ENCODE measurements at regions not wholly inside any gene's neighbourhood (a gene's known extent, or its start where the extent isn't known, plus 50 kb on each side); places are given as distances from the start of the nearest gene placed in this dataset.

GRCh38 chr6:155980768-155981079 lies 525.1 kb upstream of the NOX3 start:
- H3K4me3 Mint-ChIP-seq = no peak overlapping the region
- no peaks in the 10 kb centered on the region for H3K4me1 Mint-ChIP-seq
- H3K27ac Mint-ChIP-seq = no peak overlapping the region
- H3K9me3 Mint-ChIP-seq (ENCODE audit: low read depth) = peaks cover 2% of the 10 kb centered on the region
- ATAC-seq (no peak), DNase-seq (no peak)
- CTCF ChIA-PET = no interaction called here
- H3K36me3 Mint-ChIP-seq = no peaks in the 10 kb centered on the region
- H3K27me3 Mint-ChIP-seq = no peaks in the 10 kb centered on the region

DNA sequence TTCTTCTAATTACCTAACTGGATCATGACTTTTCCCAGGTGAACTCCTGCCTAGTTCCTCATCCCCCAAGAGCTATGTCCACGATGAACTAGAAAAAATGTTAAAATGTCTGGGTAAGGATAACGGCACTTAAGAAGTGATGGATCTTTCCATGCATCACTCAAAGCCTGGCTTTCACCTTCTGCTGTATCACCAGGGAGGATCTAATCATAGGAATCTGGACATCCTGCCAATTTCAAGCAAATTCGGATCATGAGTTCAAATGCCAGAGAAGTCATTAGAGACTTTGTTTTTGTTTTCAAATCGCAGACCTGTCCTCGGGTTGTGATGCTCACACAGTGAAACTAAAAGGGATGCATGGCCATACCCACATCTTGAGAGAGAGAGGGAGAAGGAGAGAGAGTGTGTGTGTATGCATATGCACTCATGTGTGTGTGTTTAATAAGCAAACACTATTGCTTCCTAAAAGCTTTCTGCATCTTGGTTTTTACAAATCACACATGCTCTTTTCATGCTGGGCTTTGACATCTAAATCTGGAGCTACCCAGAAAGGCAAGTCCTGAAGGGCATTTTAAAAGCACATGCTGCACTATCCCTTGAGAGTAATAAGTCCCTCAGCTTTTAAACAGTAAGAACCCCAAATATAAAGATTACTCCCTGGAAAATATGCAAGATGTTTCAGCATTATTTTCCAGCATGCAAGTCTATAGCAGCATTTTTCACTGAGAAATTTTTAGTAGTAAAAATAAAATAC lies 524.6 kb upstream of the NOX3 start:
- H3K27me3 Mint-ChIP-seq = no peaks in the 10 kb centered on the region
- ATAC-seq = no peak
- peaks cover 2% of the 10 kb centered on the region for H3K9me3 Mint-ChIP-seq (ENCODE audit: low read depth)
- no peaks in the 10 kb centered on the region for H3K36me3 Mint-ChIP-seq
- H3K27ac Mint-ChIP-seq = no peak overlapping the region
- no peak overlapping the region for H3K4me3 Mint-ChIP-seq
- CTCF ChIA-PET = no interaction called here
- no peaks in the 10 kb centered on the region for H3K4me1 Mint-ChIP-seq
- no peak for DNase-seq

- DNase-seq (no peak), ATAC-seq (no peak)
- Mint-ChIP-seq H3K27me3 (no peaks in the 10 kb centered on the region), H3K27ac (no peak overlapping the region), H3K9me3 (ENCODE audit: low read depth) (peaks cover 2% of the 10 kb centered on the region), H3K4me3 (no peak overlapping the region), H3K36me3 (no peaks in the 10 kb centered on the region), H3K4me1 (peaks cover 3% of the 10 kb centered on the region)
- CTCF ChIA-PET = no interaction called here
These were observed 519.9 kb upstream of the NOX3 start for GRCh38 chr6:155975506-155975905.

GRCh38 chr6:155974811-155975323 lies 519.2 kb upstream of the NOX3 start:
- no peak overlapping the region for H3K4me3 Mint-ChIP-seq
- ATAC-seq = no peak
- H3K27ac Mint-ChIP-seq = no peak overlapping the region

GRCh38 chr6:155974359-155974758 lies 518.7 kb upstream of the NOX3 start:
- peaks cover 2% of the 10 kb centered on the region for H3K9me3 Mint-ChIP-seq (ENCODE audit: low read depth)
- ATAC-seq = no peak
- no peak overlapping the region for H3K4me3 Mint-ChIP-seq
- no peaks in the 10 kb centered on the region for H3K27me3 Mint-ChIP-seq
- CTCF ChIA-PET = no interaction called here
- H3K36me3 Mint-ChIP-seq = no peaks in the 10 kb centered on the region
- H3K27ac Mint-ChIP-seq = no peak overlapping the region
- peaks cover 3% of the 10 kb centered on the region for H3K4me1 Mint-ChIP-seq
- DNase-seq = no peak

More at GRCh38 chr6:155974811-155975323, 519.2 kb upstream of the NOX3 start:
- Mint-ChIP-seq H3K9me3 (ENCODE audit: low read depth) (peaks cover 2% of the 10 kb centered on the region), H3K27me3 (no peaks in the 10 kb centered on the region), H3K36me3 (no peaks in the 10 kb centered on the region), H3K4me1 (peaks cover 3% of the 10 kb centered on the region)
- DNase-seq = no peak
- CTCF ChIA-PET = no interaction called here

DNA sequence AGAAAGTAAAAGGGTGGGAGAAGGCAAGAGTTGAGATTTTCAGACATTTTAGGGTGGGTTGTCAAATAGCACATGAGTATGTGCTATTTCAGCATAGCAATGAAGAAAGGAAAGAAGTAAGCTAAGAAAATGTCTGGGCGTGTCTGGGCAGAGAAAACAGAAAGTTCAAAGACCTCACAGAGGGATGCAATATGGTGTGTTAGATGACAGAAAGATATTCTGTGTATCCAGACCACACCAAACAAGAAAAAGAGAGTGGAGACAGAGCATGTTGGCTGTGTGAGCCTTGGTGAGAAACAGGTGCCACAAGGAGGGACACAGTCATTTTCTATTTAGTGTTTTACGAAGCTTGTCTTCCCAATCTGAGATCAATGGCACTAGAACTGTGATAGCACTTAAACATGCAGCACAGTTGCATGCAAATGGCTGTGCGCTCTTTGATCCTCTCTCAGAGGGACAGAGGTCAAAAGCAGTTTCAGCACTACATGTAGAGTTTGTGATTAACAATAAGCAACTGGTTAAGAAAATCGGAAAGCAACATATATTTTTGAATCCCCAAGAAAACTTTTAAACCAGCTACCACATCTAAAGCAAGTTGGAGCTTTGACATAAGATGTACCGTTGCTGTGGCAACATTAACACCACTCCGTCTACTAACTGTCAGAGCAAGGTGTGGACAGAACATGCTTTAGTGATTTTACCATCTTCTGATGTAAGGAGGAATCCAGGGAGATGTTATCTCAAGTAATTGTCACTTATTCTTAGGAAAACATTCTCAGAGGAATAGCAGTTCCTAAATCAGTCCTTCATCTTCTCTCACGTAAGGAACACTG lies 515.5 kb upstream of the NOX3 start:
- H3K27ac Mint-ChIP-seq = no peak overlapping the region
- CTCF ChIA-PET = no interaction called here
- DNase-seq (no peak), ATAC-seq (no peak)
- peaks cover 3% of the 10 kb centered on the region for H3K4me1 Mint-ChIP-seq
- no peaks in the 10 kb centered on the region for H3K36me3 Mint-ChIP-seq
- H3K9me3 Mint-ChIP-seq (ENCODE audit: low read depth) = no peaks in the 10 kb centered on the region
- no peaks in the 10 kb centered on the region for H3K27me3 Mint-ChIP-seq
- H3K4me3 Mint-ChIP-seq = no peak overlapping the region

GRCh38 chr6:155970472-155970871 lies 514.8 kb upstream of the NOX3 start:
- no peaks in the 10 kb centered on the region for H3K27me3 Mint-ChIP-seq
- H3K36me3 Mint-ChIP-seq = no peaks in the 10 kb centered on the region
- CTCF ChIA-PET = no interaction called here
- H3K4me3 Mint-ChIP-seq = no peak overlapping the region
- ATAC-seq = no peak
- H3K27ac Mint-ChIP-seq = no peak overlapping the region
- peaks cover 3% of the 10 kb centered on the region for H3K4me1 Mint-ChIP-seq
- no peaks in the 10 kb centered on the region for H3K9me3 Mint-ChIP-seq (ENCODE audit: low read depth)
- no peak for DNase-seq

DNA sequence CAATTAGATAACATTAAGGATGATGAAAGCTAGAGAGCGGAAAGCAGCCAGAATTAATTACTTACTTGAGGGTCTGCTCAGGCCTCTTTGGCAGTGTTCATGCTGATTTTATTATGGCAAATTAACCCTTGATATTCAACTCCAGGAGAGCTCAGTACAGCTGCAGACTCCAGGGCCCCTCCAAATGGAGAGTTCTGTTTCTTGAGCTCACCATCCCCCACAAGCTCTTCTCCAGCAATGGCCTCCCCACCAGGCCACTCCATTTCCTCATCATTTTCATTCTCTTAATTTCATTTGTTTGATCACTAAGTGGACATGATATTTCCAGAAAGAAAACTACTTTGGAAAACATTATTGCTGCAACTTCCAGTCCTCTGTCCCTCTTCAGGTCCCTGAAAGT lies 513.3 kb upstream of the NOX3 start:
- Mint-ChIP-seq H3K4me3 (no peak overlapping the region), H3K4me1 (peaks cover 3% of the 10 kb centered on the region), H3K9me3 (ENCODE audit: low read depth) (no peaks in the 10 kb centered on the region), H3K36me3 (no peaks in the 10 kb centered on the region), H3K27ac (no peak overlapping the region), H3K27me3 (no peaks in the 10 kb centered on the region)
- ATAC-seq = no peak
- CTCF ChIA-PET = no interaction called here
- DNase-seq = no peak

- ATAC-seq (no peak), DNase-seq (no peak)
- no peak overlapping the region for H3K27ac Mint-ChIP-seq
- H3K4me1 Mint-ChIP-seq = no peaks in the 10 kb centered on the region
- H3K36me3 Mint-ChIP-seq = no peaks in the 10 kb centered on the region
- no peak overlapping the region for H3K4me3 Mint-ChIP-seq
- H3K9me3 Mint-ChIP-seq (ENCODE audit: low read depth) = no peaks in the 10 kb centered on the region
- no peaks in the 10 kb centered on the region for H3K27me3 Mint-ChIP-seq
- CTCF ChIA-PET = no interaction called here
These were observed 511.7 kb upstream of the NOX3 start for GRCh38 chr6:155967322-155967721.

DNA sequence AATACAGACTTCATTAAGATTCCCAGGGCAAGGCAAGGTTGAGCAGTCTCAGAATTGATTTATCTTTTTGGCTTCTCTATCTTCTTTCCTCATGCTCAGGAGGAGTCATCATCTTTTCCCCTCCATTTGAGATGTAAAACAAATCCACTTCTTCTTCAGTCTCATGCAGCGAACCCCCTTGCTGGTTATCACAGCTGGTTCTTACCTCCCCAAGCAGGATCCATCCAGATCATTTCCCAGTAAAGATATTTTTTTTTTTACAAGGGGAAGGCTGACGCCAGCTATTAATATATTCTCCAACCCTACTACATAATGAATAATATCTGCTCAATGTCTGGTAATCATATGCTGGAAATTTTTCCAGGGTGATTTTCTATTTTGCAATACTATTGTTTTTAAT lies 508.9 kb upstream of the NOX3 start:
- Mint-ChIP-seq H3K4me3 (no peak overlapping the region), H3K27ac (no peak overlapping the region), H3K36me3 (no peaks in the 10 kb centered on the region), H3K9me3 (ENCODE audit: low read depth) (peaks cover 3% of the 10 kb centered on the region), H3K27me3 (no peaks in the 10 kb centered on the region), H3K4me1 (no peaks in the 10 kb centered on the region)
- DNase-seq (no peak), ATAC-seq (no peak)
- CTCF ChIA-PET = no interaction called here

DNA sequence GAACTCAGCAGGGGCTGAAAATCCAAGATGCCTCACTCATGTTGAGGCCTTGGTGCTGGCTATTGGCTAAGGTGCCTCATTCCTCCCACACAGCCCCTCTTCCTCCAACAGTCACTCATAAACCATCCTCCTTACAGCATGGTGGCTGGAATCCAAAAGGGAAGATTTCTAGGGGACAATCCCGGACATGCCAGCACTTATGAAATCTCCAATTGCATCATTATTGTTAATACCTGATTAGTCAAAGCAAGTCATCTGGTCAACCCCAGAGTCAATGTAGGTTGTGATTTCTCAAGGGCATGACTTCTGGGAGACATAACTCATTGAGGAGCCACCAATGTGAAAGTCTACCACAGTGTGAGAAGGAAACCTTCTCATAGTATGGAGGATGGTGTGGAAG lies 506.6 kb upstream of the NOX3 start:
- ATAC-seq = no peak
- no peak overlapping the region for H3K27ac Mint-ChIP-seq
- CTCF ChIA-PET = no interaction called here
- H3K27me3 Mint-ChIP-seq = no peaks in the 10 kb centered on the region
- H3K9me3 Mint-ChIP-seq (ENCODE audit: low read depth) = peaks cover 3% of the 10 kb centered on the region
- H3K4me1 Mint-ChIP-seq = no peaks in the 10 kb centered on the region
- no peaks in the 10 kb centered on the region for H3K36me3 Mint-ChIP-seq
- DNase-seq = no peak
- H3K4me3 Mint-ChIP-seq = no peak overlapping the region

DNA sequence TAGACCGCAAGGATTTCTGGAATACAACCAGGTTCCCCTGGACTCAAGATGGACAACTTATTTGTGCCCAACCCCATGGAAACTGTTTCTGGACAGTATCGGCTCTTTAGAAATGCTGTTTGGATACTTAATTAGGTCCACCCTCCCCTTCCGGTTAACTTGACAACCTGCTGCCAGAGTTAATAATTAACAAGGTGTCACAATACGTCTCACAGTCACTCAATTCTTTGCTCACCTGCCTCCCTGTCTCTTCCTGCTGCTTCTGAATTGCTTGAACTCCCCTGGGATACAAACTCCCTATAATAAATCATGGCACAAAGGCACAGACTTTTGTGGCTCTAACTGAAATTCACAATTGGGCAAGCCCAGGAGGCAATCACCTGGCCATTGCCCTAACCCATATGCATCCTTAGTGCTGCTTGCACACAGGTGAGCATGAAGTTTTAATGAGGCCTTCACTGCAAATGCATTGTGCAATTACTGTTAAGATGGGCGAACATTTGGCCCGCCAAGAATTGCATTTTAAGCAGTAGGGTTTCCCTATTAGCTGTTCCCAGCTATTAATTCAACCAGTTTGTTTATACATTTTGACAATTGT lies 504.4 kb upstream of the NOX3 start:
- no peak for ATAC-seq
- no peak for DNase-seq
- Mint-ChIP-seq H3K27ac (no peak overlapping the region), H3K9me3 (ENCODE audit: low read depth) (peaks cover 3% of the 10 kb centered on the region), H3K36me3 (no peaks in the 10 kb centered on the region), H3K4me3 (no peak overlapping the region), H3K27me3 (no peaks in the 10 kb centered on the region), H3K4me1 (no peaks in the 10 kb centered on the region)
- CTCF ChIA-PET = no interaction called here

DNA sequence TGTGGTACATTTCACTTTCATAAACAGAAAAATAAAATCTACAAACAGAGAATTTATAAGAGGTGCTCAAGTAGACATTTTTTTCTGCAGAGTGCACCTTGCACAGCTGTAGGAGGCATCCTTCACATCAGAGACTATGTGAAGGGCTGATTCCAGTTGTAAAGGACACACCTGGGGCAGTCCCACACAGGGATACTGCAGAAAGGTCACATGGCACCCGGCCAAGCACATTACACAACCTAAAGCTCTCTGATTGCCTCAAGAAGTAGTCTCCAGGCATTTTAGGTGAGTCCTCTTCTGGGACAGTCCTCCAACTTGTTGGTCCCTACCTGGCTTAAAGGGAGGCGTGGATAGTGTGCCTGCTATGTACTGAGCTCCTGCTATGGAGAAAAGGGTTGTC lies 502.9 kb upstream of the NOX3 start:
- H3K4me1 Mint-ChIP-seq = no peaks in the 10 kb centered on the region
- H3K9me3 Mint-ChIP-seq (ENCODE audit: low read depth) = peaks cover 3% of the 10 kb centered on the region
- no peaks in the 10 kb centered on the region for H3K36me3 Mint-ChIP-seq
- no peaks in the 10 kb centered on the region for H3K27me3 Mint-ChIP-seq
- CTCF ChIA-PET = no interaction called here
- ATAC-seq (no peak), DNase-seq (no peak)
- H3K27ac Mint-ChIP-seq = no peak overlapping the region
- no peak overlapping the region for H3K4me3 Mint-ChIP-seq

DNA sequence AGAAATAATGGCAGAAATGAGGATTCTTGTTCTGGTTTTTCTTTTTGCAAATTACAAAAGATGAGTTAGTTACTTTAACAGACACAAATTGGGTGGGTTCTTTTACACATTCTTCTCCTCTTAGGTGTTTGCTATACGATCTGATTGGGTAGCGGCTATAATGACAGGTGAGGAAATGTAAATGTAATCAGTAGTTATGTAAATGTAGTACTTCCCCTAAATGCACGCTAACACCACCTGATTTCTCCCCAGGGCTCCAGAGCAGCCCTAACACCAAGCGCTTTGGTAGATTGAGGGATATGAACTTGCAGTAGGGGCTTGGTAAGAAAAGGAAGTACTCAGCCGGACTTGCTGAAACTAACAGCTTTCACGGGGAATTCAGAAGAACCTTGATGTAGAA lies 499.4 kb upstream of the NOX3 start:
- ATAC-seq (no peak), DNase-seq (no peak)
- no peaks in the 10 kb centered on the region for H3K4me1 Mint-ChIP-seq
- no peaks in the 10 kb centered on the region for H3K27me3 Mint-ChIP-seq
- CTCF ChIA-PET = no interaction called here
- H3K36me3 Mint-ChIP-seq = no peaks in the 10 kb centered on the region
- H3K4me3 Mint-ChIP-seq = no peak overlapping the region
- H3K9me3 Mint-ChIP-seq (ENCODE audit: low read depth) = peaks cover 2% of the 10 kb centered on the region
- H3K27ac Mint-ChIP-seq = no peak overlapping the region

Measured in activated CD8-positive, alpha-beta memory T cell treated with anti-CD3 and anti-CD28 coated beads, Interleukin-2, amount 10 ng/mL, durations not matched to agents 7 days and 5 days (primary cell).